ENCODE measurements at regions not wholly inside any gene's neighbourhood (a gene's known extent, or its start where the extent isn't known, plus 50 kb on each side); places are given as distances from the start of the nearest gene placed in this dataset.

- no peak for FAIRE-seq
- no peak for TF ChIP-seq CTCF (IDR thresholded peaks at IDR 0.05; ENCODE audit: insufficient read depth, missing control alignments)
- no peak for DNase-seq (ENCODE audit: insufficient read length, low spot score)
Measured at GRCh38 chr2:12934146-12934756, 217.5 kb downstream of the TRIB2 start.

- no peak for DNase-seq (ENCODE audit: insufficient read length, low spot score)
Measured at GRCh38 chr2:12935222-12935621, 218.5 kb downstream of the TRIB2 start.

GRCh38 chr2:12935796-12936195, 219.1 kb downstream of the TRIB2 start:
- FAIRE-seq (no peak), DNase-seq (ENCODE audit: insufficient read length, low spot score) (no peak)
- TF ChIP-seq CTCF (IDR thresholded peaks at IDR 0.05; ENCODE audit: insufficient read depth, missing control alignments), result no peak

More at GRCh38 chr2:12935222-12935621, 218.5 kb downstream of the TRIB2 start:
- no peak for FAIRE-seq
- no peak for TF ChIP-seq CTCF (IDR thresholded peaks at IDR 0.05; ENCODE audit: insufficient read depth, missing control alignments)

- DNase-seq (ENCODE audit: insufficient read length, low spot score) (no peak), FAIRE-seq (no peak)
- TF ChIP-seq CTCF (IDR thresholded peaks at IDR 0.05; ENCODE audit: insufficient read depth, missing control alignments), result no peak
Measured at GRCh38 chr2:12941203-12941602, 224.5 kb downstream of the TRIB2 start.

- FAIRE-seq (no peak), DNase-seq (ENCODE audit: insufficient read length, low spot score) (no peak)
- TF ChIP-seq CTCF (IDR thresholded peaks at IDR 0.05; ENCODE audit: insufficient read depth, missing control alignments), result no peak
Measured at GRCh38 chr2:12948231-12948960, 231.7 kb downstream of the TRIB2 start.

GRCh38 chr2:12948961-12949353, 232.2 kb downstream of the TRIB2 start:
- no peak for TF ChIP-seq CTCF (IDR thresholded peaks at IDR 0.05; ENCODE audit: insufficient read depth, missing control alignments)
- FAIRE-seq (no peak), DNase-seq (ENCODE audit: insufficient read length, low spot score) (no peak)

- FAIRE-seq (no peak), DNase-seq (ENCODE audit: insufficient read length, low spot score) (no peak)
- TF ChIP-seq CTCF (IDR thresholded peaks at IDR 0.05; ENCODE audit: insufficient read depth, missing control alignments), result no peak
Measured at GRCh38 chr2:12949406-12949805, 232.7 kb downstream of the TRIB2 start.

All from D721Med (cell line).